NCI-H1105 treated with DMSO at 0.1 percent for 48 hours (cell line): ENCODE measurements at regions not wholly inside any gene's neighbourhood (a gene's known extent, or its start where the extent isn't known, plus 50 kb on each side); places are given as distances from the start of the nearest gene placed in this dataset.
A peak's percentile ranks its signal among the peaks of the same experiment; 100 is the strongest.
"Not testable (repeated sequence)": the region's sequence is repeated elsewhere in the genome, so short reads cannot be mapped to it uniquely, and the experiment has no call there.

Experiments
- DNase-seq: peaks from one replicate; lab custom pipeline; 2025; lab: John Stamatoyannopoulos, UW

DNA sequence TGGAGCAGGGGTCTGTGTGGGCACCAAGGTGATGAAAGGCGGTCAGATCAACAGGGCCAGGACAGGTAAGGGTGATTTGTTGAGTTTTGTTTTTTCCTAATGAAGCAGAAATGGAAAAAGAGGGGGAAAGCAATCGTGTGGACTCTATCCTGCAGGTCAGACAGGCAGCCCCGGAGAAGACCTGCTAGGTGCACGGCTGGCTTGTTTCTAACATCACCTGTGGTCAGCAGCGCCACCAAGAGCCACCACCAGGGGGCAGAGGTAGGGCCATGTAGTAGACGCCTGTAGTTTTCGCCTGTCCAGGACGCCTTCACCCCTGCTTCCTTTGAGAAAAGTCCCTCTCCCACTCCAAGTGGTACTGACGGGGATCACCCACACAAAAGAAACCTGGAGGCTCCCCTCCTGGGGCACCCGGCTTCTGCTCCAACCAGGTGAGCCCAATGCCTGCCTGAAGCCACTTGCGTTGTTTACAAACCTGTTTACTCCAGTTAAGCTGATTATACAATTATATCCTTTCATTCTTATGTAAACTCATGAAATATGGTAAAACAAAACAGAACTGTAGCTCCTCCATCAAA is 54.2 kb upstream of the SEC14L1 start:
- peak; percentile 66 for DNase-seq

DNA sequence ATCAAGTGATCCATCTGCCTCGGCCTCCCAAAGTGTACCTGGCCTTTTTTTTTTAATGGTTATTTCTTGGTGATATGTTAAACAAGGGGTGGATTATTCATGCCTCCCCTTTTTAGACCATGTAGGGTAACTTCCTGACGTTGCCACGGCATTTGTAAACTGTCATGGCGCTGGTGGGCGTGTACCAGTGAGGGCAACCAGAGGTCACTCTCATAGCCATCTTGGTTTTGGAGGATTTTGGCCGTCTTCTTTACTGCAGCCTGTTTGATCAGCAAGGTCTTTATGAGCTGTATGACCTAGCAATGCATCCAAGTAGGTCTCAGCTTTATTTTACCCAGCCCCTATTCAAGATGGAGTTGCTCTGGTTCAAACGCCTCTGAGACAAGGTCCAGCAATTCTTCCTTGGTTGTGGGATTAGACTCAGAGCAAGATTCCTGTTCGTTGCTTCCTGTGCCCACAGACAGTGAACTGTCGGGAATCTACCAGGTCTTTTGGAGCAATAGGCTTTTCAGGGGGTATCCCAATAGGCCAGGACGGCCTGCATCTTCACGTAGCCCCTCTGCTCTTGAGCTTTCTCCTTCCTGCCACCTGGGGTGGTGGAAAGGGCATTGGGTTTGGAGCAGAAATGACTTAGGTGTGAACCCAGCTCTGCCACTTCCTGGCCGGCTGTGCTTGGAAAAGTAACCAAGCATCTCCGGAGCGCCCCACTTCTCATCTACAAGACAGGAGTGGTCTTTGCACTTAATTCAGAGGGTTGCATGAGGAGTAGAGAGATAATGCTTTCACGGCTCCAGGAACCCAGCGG is 52.9 kb upstream of the SEC14L1 start:
- DNase-seq = no peak

DNA sequence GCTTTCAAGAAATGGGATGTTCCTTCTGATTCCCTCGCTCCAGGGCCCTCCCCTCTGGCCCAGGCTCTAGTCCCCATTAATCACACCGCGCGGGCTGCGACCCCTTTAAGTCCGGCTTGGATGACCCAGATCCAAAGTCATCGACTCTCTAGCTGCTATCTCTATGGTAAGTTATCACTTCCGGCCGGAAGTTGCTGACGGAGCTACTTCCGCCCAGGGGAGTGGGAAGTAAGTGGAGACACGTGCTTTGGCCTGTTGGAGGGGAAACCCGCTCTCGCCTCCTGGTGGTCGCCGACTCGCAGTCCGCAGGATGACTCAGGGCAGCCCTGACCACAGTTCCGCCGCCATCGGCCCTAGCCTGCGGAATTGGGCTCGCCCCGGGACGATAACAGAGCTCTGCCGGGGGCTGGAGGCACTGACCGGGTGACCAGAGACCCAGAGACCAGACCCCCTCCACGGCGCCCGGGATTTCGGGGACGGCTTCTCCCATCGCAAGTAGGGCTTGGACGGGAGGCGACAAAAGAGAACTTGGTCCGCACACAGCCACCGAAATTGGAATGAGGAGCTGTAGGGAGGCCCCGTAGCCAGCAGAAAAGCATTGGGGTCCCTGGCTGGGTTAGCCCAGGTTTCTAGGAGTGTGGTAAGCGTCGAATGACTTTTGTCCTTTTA is 52.2 kb upstream of the SEC14L1 start:
- peak; percentile 92 for DNase-seq

- DNase-seq = no peak
Measured at GRCh38 chr17:77089124-77089490, 51.7 kb upstream of the SEC14L1 start.

GRCh38 chr17:77089949-77090348 is 50.8 kb upstream of the SEC14L1 start:
- not testable (repeated sequence) for DNase-seq

DNA sequence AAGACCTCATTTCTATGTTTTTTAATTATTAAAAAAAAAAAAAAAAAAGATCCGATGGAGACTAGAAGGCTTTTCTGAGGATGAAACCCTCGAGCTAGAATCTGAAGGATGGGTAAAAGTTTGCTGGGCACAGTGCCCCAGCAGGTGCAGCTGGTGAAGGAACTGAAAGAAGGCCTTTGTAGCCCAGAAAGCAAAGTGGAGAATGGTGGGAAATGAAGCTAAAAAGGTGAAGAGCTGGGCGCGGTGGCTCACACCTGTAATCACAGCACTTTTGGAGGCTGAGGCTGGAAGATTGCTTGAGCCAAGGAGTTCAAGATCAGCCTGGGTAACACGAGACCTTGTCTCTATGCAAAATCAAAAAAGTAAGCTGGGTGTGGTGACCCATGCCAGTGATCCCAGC is 50.3 kb upstream of the SEC14L1 start:
- no peak for DNase-seq
